Smooth muscle cell (in vitro differentiated cells): ENCODE measurements at regions not wholly inside any gene's neighbourhood (a gene's known extent, or its start where the extent isn't known, plus 50 kb on each side); places are given as distances from the start of the nearest gene placed in this dataset.
"Not testable (repeated sequence)": the region's sequence is repeated elsewhere in the genome, so short reads cannot be mapped to it uniquely, and the experiment has no call there.

Source experiments
- DNase-seq: peaks from one replicate; lab custom pipeline; 2025; ENCODE audit not compliant: unreplicated experiment; lab: John Stamatoyannopoulos, UW
- H2AFZ ChIP-seq: fragments of 200-600 bp; sonication (generic); 2 replicates; pipeline ENCODE4 v1.6.0; 2016; ENCODE audit warnings: antibody characterized with exemption, low read depth, mild to moderate bottlenecking
- H3F3A ChIP-seq: fragments of 200-600 bp; sonication (generic); 2 replicates; pipeline ENCODE4 v1.6.0; 2017; ENCODE audit warnings: antibody characterized with exemption, low read depth
- H3K27ac ChIP-seq: fragments of 200-600 bp; sonication (generic); 2 replicates; pipeline ENCODE4 v1.5.1; 2016; ENCODE audit warnings: low read depth, mild to moderate bottlenecking
- H3K27me3 ChIP-seq: fragments of 200-600 bp; sonication (generic); 2 replicates; pipeline ENCODE4 v1.6.1; 2016; ENCODE audit warnings: low read depth, mild to moderate bottlenecking
- H3K36me3 ChIP-seq: fragments of 200-600 bp; sonication (generic); 2 replicates; pipeline ENCODE4 v1.5.1; 2016; ENCODE audit warnings: low read depth
- H3K4me1 ChIP-seq: fragments of 200-600 bp; sonication (generic); 2 replicates; pipeline ENCODE4 v1.5.1; 2016; ENCODE audit warnings: low read depth
- H3K4me2 ChIP-seq: fragments of 200-600 bp; sonication (generic); 2 replicates; pipeline ENCODE4 v1.6.0; 2016; ENCODE audit warnings: mild to moderate bottlenecking
- H3K4me3 ChIP-seq: fragments of 200-600 bp; sonication (generic); 2 replicates; pipeline ENCODE4 v1.5.1; 2016; ENCODE audit warnings: mild to moderate bottlenecking
- H3K79me2 ChIP-seq: fragments of 200-600 bp; sonication (generic); 2 replicates; pipeline ENCODE4 v1.6.0; 2016; ENCODE audit warnings: low read depth, mild to moderate bottlenecking
- H3K9ac ChIP-seq: fragments of 200-600 bp; sonication (generic); 2 replicates; pipeline ENCODE4 v1.6.0; 2016; ENCODE audit warnings: low read depth
- H3K9me3 ChIP-seq: fragments of 200-600 bp; sonication (generic); replicated peaks from 2 replicates; pipeline ENCODE4 v1.5.1; 2016; ENCODE audit warnings: low read depth
- H4K20me1 ChIP-seq: fragments of 200-600 bp; sonication (generic); 2 replicates; pipeline ENCODE4 v1.6.0; 2016; ENCODE audit warnings: low read depth
- WGBS: methylation state at CpG from one replicate; pipeline ENCODE4 v1.1.7; 2016; ENCODE audit warnings: low lambda C conversion rate; 5-methylcytosine and 5-hydroxymethylcytosine counted together
- TF ChIP-seq, protein P1 (sequence below): fragments of 200-600 bp; sonication (generic); IDR thresholded peaks from 2 replicates; pipeline ENCODE4 v1.5.1; 2017; ENCODE audit warnings: borderline replicate concordance, mild to moderate bottlenecking, antibody characterized with exemption; ENCODE audit not compliant: insufficient read depth, poor library complexity, severe bottlenecking

GRCh38 chr20:12535770-12536169 lies 473.0 kb upstream of the SPTLC3 start:
- Histone ChIP-seq H3K79me2 (no peaks in the 10 kb centered on the region), H4K20me1 (no peaks in the 10 kb centered on the region), H3K27ac (no peak overlapping the region), H3K9ac (no peak overlapping the region), H3K36me3 (no peaks in the 10 kb centered on the region), H3K27me3 (no peaks in the 10 kb centered on the region), H3K4me1 (no peaks in the 10 kb centered on the region), H3K4me2 (no peak overlapping the region), H3K4me3 (no peak overlapping the region), H3F3A (no peaks in the 10 kb centered on the region), H2AFZ (no peak overlapping the region), H3K9me3 (no peaks in the 10 kb centered on the region)
- WGBS, result 79% methylated on average over 2 of the region's 2 CpGs
- TF ChIP-seq, protein P1, sequence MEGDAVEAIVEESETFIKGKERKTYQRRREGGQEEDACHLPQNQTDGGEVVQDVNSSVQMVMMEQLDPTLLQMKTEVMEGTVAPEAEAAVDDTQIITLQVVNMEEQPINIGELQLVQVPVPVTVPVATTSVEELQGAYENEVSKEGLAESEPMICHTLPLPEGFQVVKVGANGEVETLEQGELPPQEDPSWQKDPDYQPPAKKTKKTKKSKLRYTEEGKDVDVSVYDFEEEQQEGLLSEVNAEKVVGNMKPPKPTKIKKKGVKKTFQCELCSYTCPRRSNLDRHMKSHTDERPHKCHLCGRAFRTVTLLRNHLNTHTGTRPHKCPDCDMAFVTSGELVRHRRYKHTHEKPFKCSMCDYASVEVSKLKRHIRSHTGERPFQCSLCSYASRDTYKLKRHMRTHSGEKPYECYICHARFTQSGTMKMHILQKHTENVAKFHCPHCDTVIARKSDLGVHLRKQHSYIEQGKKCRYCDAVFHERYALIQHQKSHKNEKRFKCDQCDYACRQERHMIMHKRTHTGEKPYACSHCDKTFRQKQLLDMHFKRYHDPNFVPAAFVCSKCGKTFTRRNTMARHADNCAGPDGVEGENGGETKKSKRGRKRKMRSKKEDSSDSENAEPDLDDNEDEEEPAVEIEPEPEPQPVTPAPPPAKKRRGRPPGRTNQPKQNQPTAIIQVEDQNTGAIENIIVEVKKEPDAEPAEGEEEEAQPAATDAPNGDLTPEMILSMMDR, result no peak
- no peak for DNase-seq

DNA sequence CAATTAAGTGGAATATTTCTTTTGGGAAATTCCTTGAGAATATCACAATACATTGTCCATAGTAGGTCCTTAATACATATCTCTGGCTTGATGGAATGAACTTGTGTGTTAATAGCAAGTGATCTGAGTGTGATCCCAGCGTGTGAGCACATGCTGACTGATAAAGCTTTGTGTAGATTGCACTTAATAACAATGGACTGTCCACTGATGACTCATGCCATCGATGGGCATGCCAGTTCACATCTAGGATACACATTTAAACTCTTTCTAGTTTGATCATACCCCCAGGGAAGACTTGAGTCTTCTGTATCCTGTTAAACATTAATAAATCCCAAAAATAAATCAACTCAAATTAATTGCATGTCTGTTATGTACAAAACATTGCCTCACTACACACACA lies 454.3 kb upstream of the SPTLC3 start:
- H3K9ac ChIP-seq, result no peak overlapping the region
- no peak overlapping the region for H2AFZ ChIP-seq
- peaks cover under 1% of the 10 kb centered on the region for H3F3A ChIP-seq
- no peak overlapping the region for H3K27ac ChIP-seq
- no peaks in the 10 kb centered on the region for H3K36me3 ChIP-seq
- TF ChIP-seq, protein P1, result no peak
- DNase-seq, result no peak
- H3K4me2 ChIP-seq, result no peak overlapping the region
- H4K20me1 ChIP-seq, result no peaks in the 10 kb centered on the region
- H3K9me3 ChIP-seq, result no peaks in the 10 kb centered on the region
- H3K4me1 ChIP-seq, result no peaks in the 10 kb centered on the region
- no peak overlapping the region for H3K4me3 ChIP-seq
- no peaks in the 10 kb centered on the region for H3K79me2 ChIP-seq
- H3K27me3 ChIP-seq, result no peaks in the 10 kb centered on the region
- WGBS, result 62% methylated on average over 2 of the region's 2 CpGs

DNA sequence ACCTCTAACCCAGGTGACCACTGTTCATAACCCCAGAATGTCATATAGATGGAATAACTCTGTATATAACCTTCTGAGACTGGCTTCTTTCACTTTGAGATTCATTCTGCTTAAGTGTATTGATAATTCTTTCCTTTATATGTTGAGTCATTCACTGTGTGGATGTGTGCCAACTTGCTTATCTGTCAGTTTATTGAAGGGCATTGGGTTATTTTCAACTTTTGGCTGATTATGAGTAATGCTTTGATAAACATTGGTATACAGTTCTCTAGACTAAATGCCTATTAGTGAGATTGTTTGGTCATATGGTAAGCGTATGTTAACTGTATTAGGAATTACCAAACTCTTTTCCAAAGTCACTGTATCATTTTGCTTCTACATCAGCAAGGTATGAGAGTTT lies 453.4 kb upstream of the SPTLC3 start:
- Histone ChIP-seq H3K4me2 (no peak overlapping the region), H3K27me3 (no peaks in the 10 kb centered on the region)
- no peak for DNase-seq

DNA sequence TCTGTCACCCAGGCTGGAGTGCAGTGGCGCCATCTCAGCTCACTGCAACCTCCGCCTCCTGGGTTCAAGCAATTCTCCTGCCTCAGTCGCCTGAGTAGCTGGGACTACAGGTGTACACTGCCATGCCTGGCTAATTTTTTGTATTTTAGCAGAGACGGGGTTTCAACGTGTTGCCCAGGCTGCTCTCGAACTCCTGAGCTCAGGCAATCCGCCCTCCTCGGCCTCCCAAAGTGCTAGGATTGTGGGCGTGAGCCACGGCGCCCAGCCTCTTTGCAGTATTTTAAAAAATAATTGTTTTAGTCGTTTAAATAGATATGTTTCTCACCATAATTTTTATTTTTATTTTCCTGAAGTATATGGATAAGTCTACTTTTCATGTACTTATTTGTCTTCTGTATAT lies 452.9 kb upstream of the SPTLC3 start:
- H3F3A ChIP-seq, H3K27me3 ChIP-seq, H3K4me1 ChIP-seq, H3K9me3 ChIP-seq, H3K9ac ChIP-seq, H3K4me3 ChIP-seq, H4K20me1 ChIP-seq, DNase-seq, H3K79me2 ChIP-seq, H3K27ac ChIP-seq, H2AFZ ChIP-seq, H3K36me3 ChIP-seq, H3K4me2 ChIP-seq: not testable (repeated sequence)
- 93% methylated on average over 12 of the region's 12 CpGs for WGBS

More for the DNA sequence above, 453.4 kb upstream of the SPTLC3 start:
- TF ChIP-seq, protein P1, result no peak
- H3K4me1 ChIP-seq, result no peaks in the 10 kb centered on the region
- H3K9me3 ChIP-seq, result no peaks in the 10 kb centered on the region
- no peaks in the 10 kb centered on the region for H3F3A ChIP-seq
- no peak overlapping the region for H3K4me3 ChIP-seq
- no peaks in the 10 kb centered on the region for H3K36me3 ChIP-seq
- no peak overlapping the region for H3K9ac ChIP-seq
- no peak overlapping the region for H3K27ac ChIP-seq
- 46% methylated on average over 1 of the region's 1 CpG for WGBS
- no peak overlapping the region for H2AFZ ChIP-seq
- H4K20me1 ChIP-seq, result no peaks in the 10 kb centered on the region
- H3K79me2 ChIP-seq, result no peaks in the 10 kb centered on the region
